NCI-H2196 (cell line): ENCODE measurements at regions not wholly inside any gene's neighbourhood (a gene's known extent, or its start where the extent isn't known, plus 50 kb on each side); places are given as distances from the start of the nearest gene placed in this dataset.

Experiments used
- DNase-seq: peaks from one replicate; lab custom pipeline; 2025; ENCODE audit not compliant: unreplicated experiment; lab: John Stamatoyannopoulos, UW

DNA sequence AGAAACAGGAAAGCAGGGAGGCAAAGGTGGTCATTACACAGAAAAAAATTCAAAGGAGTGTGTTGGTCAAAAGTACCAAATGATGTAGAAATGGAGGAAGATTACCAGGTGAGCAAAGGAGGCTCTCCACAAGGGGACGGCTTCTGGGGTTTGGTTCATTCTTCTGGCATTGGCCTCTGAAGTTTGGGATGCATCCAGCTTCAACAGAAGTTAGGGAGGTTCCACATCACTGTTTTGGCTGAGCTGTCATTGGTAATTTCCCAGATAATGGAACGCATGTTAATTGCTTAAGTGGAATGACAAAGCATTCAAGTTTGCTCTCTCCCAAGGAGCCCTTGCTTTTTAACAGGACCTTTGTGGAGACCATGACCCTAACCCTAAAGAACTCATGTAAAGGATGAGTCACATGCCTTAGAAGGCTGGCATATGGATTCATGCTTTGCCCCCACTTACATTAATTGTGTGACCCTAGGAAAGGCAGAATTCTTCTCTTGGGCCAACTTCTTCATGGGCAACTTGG lies 398.6 kb downstream of the GPAM start:
- no peak for DNase-seq

DNA sequence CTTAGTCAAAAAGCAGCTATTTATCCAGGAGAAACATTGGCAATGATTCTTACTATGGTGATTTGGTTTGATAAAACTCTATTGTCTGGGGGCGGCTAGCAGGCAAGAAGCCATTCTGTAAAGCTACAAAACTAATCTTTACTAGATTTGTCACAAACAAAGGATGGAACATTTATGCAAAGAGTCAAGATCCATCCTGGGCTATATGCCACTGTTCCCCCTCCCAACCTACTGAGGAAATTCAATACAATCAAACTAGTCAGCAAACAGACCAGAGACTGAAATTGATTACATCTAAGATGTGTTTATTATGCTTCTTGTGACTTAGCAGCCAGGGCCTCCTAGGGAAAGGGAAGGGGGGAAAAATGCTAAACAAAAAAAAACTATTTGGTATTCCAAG lies 397.6 kb downstream of the GPAM start:
- DNase-seq = no peak

- no peak for DNase-seq
Measured at GRCh38 chr10:111789821-111790220, 393.7 kb downstream of the GPAM start.

GRCh38 chr10:111801841-111802240 lies 381.7 kb downstream of the GPAM start:
- no peak for DNase-seq

DNA sequence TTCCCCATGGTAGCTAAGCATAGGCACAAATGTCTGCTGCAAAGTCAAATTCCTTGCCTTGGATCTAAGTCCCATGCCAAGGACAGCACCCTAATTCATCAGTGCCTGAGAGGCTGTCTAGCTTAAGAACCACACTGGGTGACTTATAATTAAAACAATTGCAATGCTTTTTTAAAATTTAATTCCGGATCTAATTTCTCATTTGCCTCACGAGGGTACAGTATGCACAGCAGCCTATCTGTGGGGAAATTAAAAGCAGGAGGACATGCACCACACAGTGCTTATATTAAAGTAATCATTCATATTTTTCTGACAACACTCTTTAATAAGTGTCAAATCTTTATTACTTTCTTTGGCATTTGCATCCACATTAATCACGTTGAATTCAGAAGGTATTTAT lies 378.8 kb downstream of the GPAM start:
- DNase-seq = no peak

DNA sequence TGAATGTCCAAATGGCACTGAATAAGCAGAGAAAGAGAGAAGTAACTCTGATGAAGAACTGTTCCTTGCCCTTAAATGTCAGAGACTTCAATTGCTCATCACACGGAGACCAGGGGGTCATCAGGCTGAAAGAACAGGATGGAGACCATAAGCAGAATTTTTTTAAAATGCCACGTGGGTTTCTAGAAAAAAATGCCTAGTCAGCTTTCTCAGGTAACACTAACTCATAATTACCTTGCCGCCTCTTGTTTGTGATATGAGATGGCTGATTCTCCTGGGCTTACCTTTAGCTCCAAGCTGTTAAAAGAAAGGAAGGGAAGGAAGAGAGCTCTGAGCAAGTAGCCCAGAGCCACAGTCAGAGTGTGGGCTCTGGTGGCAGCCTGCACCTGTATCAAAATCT lies 372.0 kb downstream of the GPAM start:
- no peak for DNase-seq

DNA sequence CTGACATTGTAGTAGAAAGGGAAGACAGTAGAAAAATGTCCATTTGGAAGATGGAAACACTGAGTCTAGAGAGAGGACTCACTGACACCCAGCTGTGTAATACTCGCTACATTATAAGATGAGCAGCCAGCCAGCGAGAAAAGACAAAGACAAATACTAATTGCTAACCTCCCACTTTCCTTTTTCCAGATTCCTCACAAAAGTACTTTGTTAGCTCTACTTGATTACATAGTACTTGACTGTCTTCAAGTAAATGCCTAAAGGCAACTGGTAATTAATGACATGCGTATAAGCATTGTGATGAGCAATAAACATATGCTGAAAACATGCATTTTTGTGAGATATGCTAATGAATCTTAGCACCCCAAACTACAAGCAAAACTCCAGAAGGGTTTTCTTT lies 363.1 kb downstream of the GPAM start:
- DNase-seq = no peak

- no peak for DNase-seq
Measured at GRCh38 chr10:111821871-111822270, 361.7 kb downstream of the GPAM start.

DNA sequence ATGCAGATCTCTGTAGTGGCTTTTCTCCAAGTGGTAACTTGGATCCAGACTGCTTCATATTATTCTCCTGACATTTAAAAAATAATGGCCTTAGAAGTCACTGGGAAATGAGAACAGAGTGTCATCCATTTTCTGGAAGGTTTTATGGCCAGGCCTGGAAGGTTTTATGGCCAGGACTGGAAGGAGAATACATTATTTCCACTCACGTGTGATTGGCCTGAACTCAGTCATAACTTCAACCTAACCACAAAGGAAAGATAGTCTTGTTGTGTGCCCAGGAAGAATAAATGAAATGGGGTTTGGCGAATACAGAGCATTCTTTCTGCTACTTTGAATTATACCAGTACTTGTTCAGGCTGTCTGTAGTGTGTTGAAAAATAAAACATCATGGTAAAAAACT lies 360.9 kb downstream of the GPAM start:
- DNase-seq = no peak

- no peak for DNase-seq
Measured at GRCh38 chr10:111824128-111824527, 359.4 kb downstream of the GPAM start.

GRCh38 chr10:111830359-111830758 lies 353.2 kb downstream of the GPAM start:
- no peak for DNase-seq

DNA sequence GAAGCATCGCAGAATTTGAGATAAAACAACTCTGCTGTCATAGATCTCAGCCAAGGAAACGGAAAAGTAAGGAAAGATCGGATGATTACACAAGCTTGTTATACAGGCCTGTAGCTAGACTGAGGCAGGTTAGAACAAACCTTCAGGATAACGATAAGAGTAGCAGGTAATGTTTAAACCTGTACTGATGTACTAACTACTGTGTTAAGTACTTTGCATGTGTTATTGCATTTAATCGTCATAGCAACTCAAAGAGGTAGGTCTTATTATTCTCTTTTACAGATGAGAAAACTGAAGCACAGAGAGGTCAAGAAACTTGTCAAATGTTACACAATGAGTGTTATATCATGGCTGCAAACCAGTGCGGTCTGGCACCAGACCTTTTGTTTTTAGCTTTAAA lies 352.5 kb downstream of the GPAM start:
- DNase-seq = no peak

DNA sequence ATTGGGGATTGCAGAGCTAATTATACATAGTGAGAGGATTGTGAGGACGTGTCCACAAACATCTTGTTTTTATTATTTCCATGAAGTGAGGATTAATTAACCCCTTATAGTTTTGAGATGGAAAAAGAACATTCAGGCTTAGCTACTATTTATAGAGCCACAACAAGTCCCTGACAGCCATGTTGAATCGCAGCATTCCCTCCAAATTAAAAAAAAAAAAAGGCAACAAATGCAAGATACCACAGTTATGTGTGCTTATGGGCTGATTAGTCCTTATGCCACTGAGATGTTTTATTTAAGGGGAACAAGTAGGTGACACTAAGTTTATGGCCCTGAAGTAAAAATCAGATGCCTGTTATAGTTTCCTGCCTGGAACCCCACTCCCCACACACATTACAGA lies 350.3 kb downstream of the GPAM start:
- DNase-seq = no peak

GRCh38 chr10:111835574-111835973 lies 348.0 kb downstream of the GPAM start:
- DNase-seq = no peak

GRCh38 chr10:111836064-111836463 lies 347.5 kb downstream of the GPAM start:
- no peak for DNase-seq

DNA sequence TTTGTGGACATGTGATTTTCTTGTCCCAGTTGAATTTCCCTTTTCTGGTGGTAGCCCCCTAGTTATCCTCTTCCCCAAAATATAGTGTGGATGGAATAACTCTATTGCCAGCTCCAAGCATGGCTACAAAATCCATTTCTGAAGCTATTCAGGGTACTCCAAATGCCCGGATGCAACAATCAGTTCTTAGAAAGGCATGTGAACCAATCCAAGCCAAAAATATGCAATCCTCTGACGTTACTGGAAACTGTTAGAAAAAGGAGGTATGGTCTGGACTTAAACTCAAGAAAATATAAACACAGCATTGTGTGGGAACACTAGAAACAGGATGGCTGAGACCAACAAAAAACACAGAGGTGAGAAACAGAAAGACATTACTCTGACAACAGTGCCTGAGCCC lies 347.0 kb downstream of the GPAM start:
- DNase-seq = no peak

- DNase-seq = no peak
Measured at GRCh38 chr10:111837086-111837485, 346.5 kb downstream of the GPAM start.

DNA sequence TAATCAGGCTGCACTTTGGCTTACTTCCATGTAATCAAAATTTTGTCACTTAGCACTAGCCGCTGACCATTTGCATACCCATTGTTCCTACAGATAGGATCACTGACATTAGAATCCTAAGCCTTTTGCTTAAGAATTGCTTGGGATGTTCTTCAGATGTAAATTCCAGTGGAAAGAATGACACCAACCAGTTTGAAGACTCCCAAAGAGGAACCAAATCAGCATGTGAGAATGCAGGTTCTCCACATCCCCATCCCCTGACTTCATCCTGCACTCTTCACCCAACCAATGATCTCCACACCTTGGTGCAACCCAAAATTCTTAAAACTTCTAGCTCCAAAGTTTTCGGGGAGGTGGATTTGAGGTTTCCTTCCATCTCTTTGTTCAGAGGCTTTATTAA lies 345.6 kb downstream of the GPAM start:
- DNase-seq = no peak

DNA sequence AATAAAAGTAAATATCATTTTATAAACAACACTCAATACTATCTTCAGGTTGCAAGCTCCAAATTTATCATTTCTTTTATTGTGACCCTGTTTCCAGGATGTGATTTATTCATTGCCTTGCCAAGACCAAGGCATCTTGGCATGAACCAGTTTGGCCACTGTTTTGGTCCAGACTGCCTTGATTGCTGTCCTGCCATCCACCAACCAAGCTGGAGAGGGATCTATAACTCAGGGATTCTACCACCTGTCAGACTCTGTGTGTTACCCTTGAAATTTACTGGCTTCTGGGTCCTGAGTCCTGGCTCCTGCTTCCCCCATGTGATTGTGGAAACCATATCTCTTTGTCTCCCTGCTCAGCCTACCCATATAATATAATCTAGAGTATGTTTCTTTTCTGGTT lies 343.0 kb downstream of the GPAM start:
- no peak for DNase-seq

DNA sequence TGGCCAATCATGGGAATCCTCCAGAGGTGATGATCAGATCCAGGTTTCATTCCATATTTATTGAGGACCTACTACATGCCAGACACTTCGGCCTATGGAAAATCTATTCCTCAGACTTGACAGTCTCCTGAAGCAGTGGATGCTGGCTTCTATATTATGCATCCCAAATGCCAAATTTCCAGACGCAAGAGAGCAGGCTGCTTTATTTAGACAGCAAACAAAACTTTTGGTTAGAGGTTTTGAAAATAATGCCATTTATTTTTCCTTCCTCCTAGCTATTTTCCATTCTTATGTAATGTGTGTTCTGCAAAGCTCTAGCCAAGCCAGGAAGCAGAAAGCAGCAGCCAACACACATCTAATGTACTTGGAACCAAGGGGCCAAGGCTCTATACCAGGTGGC lies 330.8 kb downstream of the GPAM start:
- DNase-seq = no peak

- DNase-seq = no peak
Measured at GRCh38 chr10:111856631-111857030, 326.9 kb downstream of the GPAM start.

GRCh38 chr10:111865550-111865949 lies 318.0 kb downstream of the GPAM start:
- no peak for DNase-seq

DNA sequence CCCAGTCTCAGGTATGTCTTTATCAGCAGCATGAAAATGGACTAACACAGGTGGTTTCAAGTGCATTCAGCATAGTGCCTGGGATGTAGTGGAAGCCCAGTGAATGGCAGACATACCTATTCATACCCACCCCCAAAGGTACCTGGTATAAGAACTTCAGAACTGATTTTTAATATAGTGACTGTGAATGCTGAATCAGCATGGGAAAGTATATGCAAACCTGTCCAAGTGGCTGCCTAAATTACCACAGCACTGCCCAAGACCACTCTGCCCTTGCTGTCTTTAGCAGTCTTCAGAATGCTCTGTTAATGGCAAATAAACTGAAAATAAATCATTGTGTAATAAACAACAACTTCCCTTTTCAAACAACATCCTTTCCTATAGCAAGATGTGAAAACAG lies 312.1 kb downstream of the GPAM start:
- DNase-seq = no peak

GRCh38 chr10:111872591-111872990 lies 311.0 kb downstream of the GPAM start:
- no peak for DNase-seq
